MCF 10A (cell line): ENCODE measurements at regions not wholly inside any gene's neighbourhood (a gene's known extent, or its start where the extent isn't known, plus 50 kb on each side); places are given as distances from the start of the nearest gene placed in this dataset.
"Not testable (repeated sequence)": the region's sequence is repeated elsewhere in the genome, so short reads cannot be mapped to it uniquely, and the experiment has no call there.

Source experiments
- BruUV-seq: library from RNA; stranded (reverse); fragments of 400-500 nt; replicated peaks from 2 replicates; lab custom pipeline; 2021; lab: Mats Ljungman, UMichigan
- CTCF ChIA-PET: fragments of 300-600 bp; sonication (Branson Sonifier 250); formaldehyde crosslinking; extraction: SDS; loops from one replicate; lab custom pipeline; 2021; ENCODE audit warnings: antibody characterized with exemption, inconsistent platforms; lab: Yijun Ruan, JAX
- POLR2A ChIA-PET: fragments of 300-600, 350-650 bp; sonication (Branson Sonifier 250); formaldehyde crosslinking; extraction: SDS; loops from one replicate; lab custom pipeline; 2020; ENCODE audit warnings: antibody characterized with exemption, inconsistent platforms; lab: Yijun Ruan, JAX
- DNase-seq: peaks from one replicate; pipeline ENCODE4 v3.0.0-alpha.2; 2018; ENCODE audit not compliant: unreplicated experiment
- H3K27ac Mint-ChIP-seq: one replicate; pipeline ENCODE4 v1.8.0; 2022; ENCODE audit warnings: mild to moderate bottlenecking, low read depth, mixed read lengths; ENCODE audit not compliant: unreplicated experiment
- H3K27me3 Mint-ChIP-seq: one replicate; pipeline ENCODE4 v1.8.0; 2022; ENCODE audit warnings: mixed read lengths; ENCODE audit not compliant: insufficient read depth, unreplicated experiment
- H3K36me3 Mint-ChIP-seq: one replicate; pipeline ENCODE4 v1.8.0; 2022; ENCODE audit warnings: mild to moderate bottlenecking, moderate library complexity, mixed read lengths; ENCODE audit not compliant: insufficient read depth, unreplicated experiment
- H3K4me1 Mint-ChIP-seq: one replicate; pipeline ENCODE4 v1.8.0; 2022; ENCODE audit warnings: mixed read lengths; ENCODE audit not compliant: insufficient read depth, unreplicated experiment
- H3K4me3 Mint-ChIP-seq: one replicate; pipeline ENCODE4 v1.8.0; 2022; ENCODE audit warnings: mild to moderate bottlenecking, moderate library complexity, mixed read lengths; ENCODE audit not compliant: unreplicated experiment
- H3K9me3 Mint-ChIP-seq: one replicate; pipeline ENCODE4 v1.8.0; 2022; ENCODE audit warnings: mixed read lengths; ENCODE audit not compliant: unreplicated experiment
- intact Hi-C: fragments of 100-400 bp; cut with micrococcal nuclease; formaldehyde crosslinking; loops from 2 replicates; pipeline ENCODE4 v1.14.1; 2022

GRCh38 chr21:10100873-10101272 is 420.5 kb upstream of the TPTE start:
- DNase-seq, H3K4me3 Mint-ChIP-seq, H3K9me3 Mint-ChIP-seq, H3K27me3 Mint-ChIP-seq, H3K4me1 Mint-ChIP-seq, H3K36me3 Mint-ChIP-seq, POLR2A ChIA-PET, H3K27ac Mint-ChIP-seq, intact Hi-C loops, BruUV-seq: not testable (repeated sequence)
- CTCF ChIA-PET: interaction anchor here (0.7 kb wide), 1 partner anchor 405 kb away, joined by 3 read pairs; no protein-coding TSS in a partner anchor

- H3K27me3 Mint-ChIP-seq, H3K36me3 Mint-ChIP-seq, H3K9me3 Mint-ChIP-seq, DNase-seq, POLR2A ChIA-PET, BruUV-seq, H3K4me3 Mint-ChIP-seq, H3K4me1 Mint-ChIP-seq, H3K27ac Mint-ChIP-seq, CTCF ChIA-PET, intact Hi-C loops: not testable (repeated sequence)
Measured at GRCh38 chr21:10119342-10119741, 402.0 kb upstream of the TPTE start.

- BruUV-seq, H3K4me1 Mint-ChIP-seq, H3K9me3 Mint-ChIP-seq, H3K27me3 Mint-ChIP-seq, H3K4me3 Mint-ChIP-seq, DNase-seq, POLR2A ChIA-PET, H3K36me3 Mint-ChIP-seq, CTCF ChIA-PET, H3K27ac Mint-ChIP-seq, intact Hi-C loops: not testable (repeated sequence)
Measured at GRCh38 chr21:10119746-10120535, 401.4 kb upstream of the TPTE start.

- H3K4me3 Mint-ChIP-seq, H3K36me3 Mint-ChIP-seq, intact Hi-C loops, H3K9me3 Mint-ChIP-seq, BruUV-seq, POLR2A ChIA-PET, DNase-seq, H3K27me3 Mint-ChIP-seq, H3K27ac Mint-ChIP-seq, H3K4me1 Mint-ChIP-seq, CTCF ChIA-PET: not testable (repeated sequence)
Measured at GRCh38 chr21:10120536-10120934, 400.8 kb upstream of the TPTE start.

GRCh38 chr21:10120965-10121550 is 400.3 kb upstream of the TPTE start:
- intact Hi-C loops, POLR2A ChIA-PET, H3K4me1 Mint-ChIP-seq, H3K36me3 Mint-ChIP-seq, H3K27ac Mint-ChIP-seq, H3K9me3 Mint-ChIP-seq, H3K27me3 Mint-ChIP-seq, DNase-seq, BruUV-seq, CTCF ChIA-PET, H3K4me3 Mint-ChIP-seq: not testable (repeated sequence)

GRCh38 chr21:10121816-10122455 is 399.4 kb upstream of the TPTE start:
- intact Hi-C loops, BruUV-seq, H3K9me3 Mint-ChIP-seq, POLR2A ChIA-PET, H3K4me3 Mint-ChIP-seq, H3K36me3 Mint-ChIP-seq, CTCF ChIA-PET, H3K4me1 Mint-ChIP-seq, H3K27me3 Mint-ChIP-seq, H3K27ac Mint-ChIP-seq, DNase-seq: not testable (repeated sequence)

- H3K4me1 Mint-ChIP-seq, CTCF ChIA-PET, POLR2A ChIA-PET, H3K9me3 Mint-ChIP-seq, H3K4me3 Mint-ChIP-seq, BruUV-seq, H3K27ac Mint-ChIP-seq, H3K36me3 Mint-ChIP-seq, intact Hi-C loops, DNase-seq, H3K27me3 Mint-ChIP-seq: not testable (repeated sequence)
Measured at GRCh38 chr21:10122801-10123507, 398.4 kb upstream of the TPTE start.

GRCh38 chr21:10123508-10123885 is 397.9 kb upstream of the TPTE start:
- intact Hi-C loops, H3K4me1 Mint-ChIP-seq, DNase-seq, H3K27me3 Mint-ChIP-seq, H3K36me3 Mint-ChIP-seq, BruUV-seq, H3K9me3 Mint-ChIP-seq, H3K27ac Mint-ChIP-seq, CTCF ChIA-PET, H3K4me3 Mint-ChIP-seq, POLR2A ChIA-PET: not testable (repeated sequence)

- BruUV-seq, DNase-seq, CTCF ChIA-PET, H3K9me3 Mint-ChIP-seq, H3K27ac Mint-ChIP-seq, POLR2A ChIA-PET, H3K4me3 Mint-ChIP-seq, H3K36me3 Mint-ChIP-seq, H3K4me1 Mint-ChIP-seq, H3K27me3 Mint-ChIP-seq, intact Hi-C loops: not testable (repeated sequence)
Measured at GRCh38 chr21:10125616-10126015, 395.8 kb upstream of the TPTE start.
